Activated T-helper 2 cell treated with anti-CD3 and anti-CD28 coated beads, Interferon-gamma antibody, Interleukin-2, Interleukin-4, amounts not matched to agents 10 μg/mL and 5 μg/mL and 100 μg/mL, durations not matched to agents 14 hours and 24 hours and 36 hours (primary cell): ENCODE measurements at regions not wholly inside any gene's neighbourhood (a gene's known extent, or its start where the extent isn't known, plus 50 kb on each side); places are given as distances from the start of the nearest gene placed in this dataset.

ENCODE experiments used
- DNase-seq: peaks from one replicate; pipeline ENCODE4 v3.0.0; 2021; ENCODE audit warnings: low spot score
- H3K27ac Mint-ChIP-seq: one replicate; pipeline ENCODE4 v1.8.0; 2021; ENCODE audit warnings: mixed read lengths
- H3K27me3 Mint-ChIP-seq: one replicate; pipeline ENCODE4 v1.8.0; 2021; ENCODE audit warnings: low read depth, mixed read lengths
- H3K36me3 Mint-ChIP-seq: one replicate; pipeline ENCODE4 v1.8.0; 2021; ENCODE audit warnings: low read depth, mixed read lengths
- H3K4me1 Mint-ChIP-seq: one replicate; pipeline ENCODE4 v1.8.0; 2021; ENCODE audit warnings: low read depth, mixed read lengths
- H3K4me3 Mint-ChIP-seq: one replicate; pipeline ENCODE4 v1.8.0; 2021; ENCODE audit warnings: low read depth, mild to moderate bottlenecking, moderate library complexity, mixed read lengths
- H3K9me3 Mint-ChIP-seq: one replicate; pipeline ENCODE4 v1.8.0; 2021; ENCODE audit warnings: mixed read lengths
- intact Hi-C: fragments of 100-400 bp; cut with micrococcal nuclease; formaldehyde crosslinking; loops from one replicate; pipeline ENCODE4 v1.15.1; 2023

DNA sequence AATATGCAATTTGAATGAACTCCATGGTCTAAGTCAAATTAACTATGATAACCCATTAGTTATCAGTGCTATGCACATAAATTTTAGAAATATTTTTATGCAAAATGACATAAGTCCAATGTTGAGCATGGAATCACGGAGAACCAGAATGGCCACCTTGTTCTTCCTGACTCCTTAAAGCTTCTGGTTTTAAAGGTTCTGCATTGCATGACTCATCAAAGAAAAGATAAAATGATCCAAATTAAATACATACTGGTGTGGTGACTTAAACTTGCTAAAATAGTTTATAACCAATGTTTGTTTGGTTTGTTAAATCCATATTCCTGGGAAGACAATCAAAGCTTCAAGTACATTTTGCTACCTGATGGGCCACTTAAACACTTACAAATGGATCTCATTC, 1146.9 kb upstream of the NRXN1 start:
- H3K27ac Mint-ChIP-seq: no peak overlapping the region
- H3K4me3 Mint-ChIP-seq: no peak overlapping the region
- no peaks in the 10 kb centered on the region for H3K36me3 Mint-ChIP-seq
- H3K9me3 Mint-ChIP-seq: peaks cover 29% of the 10 kb centered on the region
- DNase-seq: no peak
- no peaks in the 10 kb centered on the region for H3K4me1 Mint-ChIP-seq
- intact Hi-C loops: no loop called here
- no peaks in the 10 kb centered on the region for H3K27me3 Mint-ChIP-seq

DNA sequence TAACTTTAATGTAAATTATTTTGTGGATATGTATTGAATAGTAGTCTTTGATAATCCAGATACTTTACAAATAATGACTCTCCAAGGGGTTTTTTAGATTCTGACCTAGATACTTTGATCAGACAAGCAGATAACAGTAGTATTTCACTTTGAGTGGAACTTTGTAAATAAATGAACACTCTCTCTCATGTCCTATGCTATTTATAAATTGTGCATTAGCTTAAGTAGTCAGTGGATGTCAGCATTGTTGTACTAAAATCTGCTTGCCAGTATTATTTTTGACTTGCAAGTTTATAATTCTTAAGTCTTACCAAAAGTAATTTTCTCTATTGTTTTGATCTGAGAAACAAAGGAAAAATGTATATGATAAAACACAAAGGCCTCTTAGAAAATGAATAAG, 1113.1 kb upstream of the NRXN1 start:
- intact Hi-C loops: no loop called here
- no peaks in the 10 kb centered on the region for H3K36me3 Mint-ChIP-seq
- H3K4me1 Mint-ChIP-seq: no peaks in the 10 kb centered on the region
- H3K27me3 Mint-ChIP-seq: no peaks in the 10 kb centered on the region
- no peak overlapping the region for H3K27ac Mint-ChIP-seq
- peaks cover 11% of the 10 kb centered on the region for H3K9me3 Mint-ChIP-seq
- no peak overlapping the region for H3K4me3 Mint-ChIP-seq
- DNase-seq: no peak

DNA sequence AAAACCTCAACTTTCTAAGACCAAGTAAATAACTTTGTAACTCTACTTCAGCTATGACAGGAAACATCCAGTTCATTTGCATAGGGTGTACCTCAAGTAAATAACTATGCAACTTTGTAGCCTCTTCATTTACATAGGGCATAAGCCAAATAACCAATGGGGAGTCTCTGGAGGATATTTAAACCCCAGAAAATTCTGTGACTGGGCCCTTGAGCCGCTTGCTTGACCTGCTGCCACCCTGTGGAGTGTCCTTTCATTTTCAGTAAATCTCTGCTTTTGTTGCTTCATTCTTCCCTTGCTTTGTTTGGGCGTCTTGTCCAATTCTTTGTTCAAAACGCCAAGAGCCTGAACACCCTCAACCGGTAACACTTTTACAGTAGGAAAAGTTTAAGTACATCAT, 1112.7 kb upstream of the NRXN1 start:
- intact Hi-C loops: no loop called here

DNA sequence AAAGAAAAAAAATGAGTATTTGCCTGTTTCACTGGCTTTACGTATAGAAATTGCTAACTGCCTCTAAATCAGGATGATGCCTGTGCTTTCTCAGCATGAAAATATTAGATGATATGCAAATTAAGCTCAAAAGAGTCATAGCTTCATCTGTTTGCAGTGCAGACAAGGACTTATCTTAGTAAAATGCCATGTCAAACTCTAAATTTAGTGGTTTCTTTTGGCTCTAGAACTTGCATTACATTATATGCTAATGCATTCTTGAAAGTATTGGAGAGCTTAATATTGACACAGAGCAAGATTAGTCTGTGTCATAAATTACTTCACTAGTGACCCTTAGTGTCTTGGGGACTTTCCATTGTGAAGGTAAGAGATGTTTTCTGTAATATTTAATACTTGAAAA, 1109.1 kb upstream of the NRXN1 start:
- no peaks in the 10 kb centered on the region for H3K36me3 Mint-ChIP-seq
- intact Hi-C loops: no loop called here
- no peaks in the 10 kb centered on the region for H3K27me3 Mint-ChIP-seq
- H3K9me3 Mint-ChIP-seq: peaks cover 11% of the 10 kb centered on the region
- no peak overlapping the region for H3K4me3 Mint-ChIP-seq
- DNase-seq: no peak
- H3K4me1 Mint-ChIP-seq: no peaks in the 10 kb centered on the region
- no peak overlapping the region for H3K27ac Mint-ChIP-seq

More for the DNA sequence above, 1112.7 kb upstream of the NRXN1 start:
- no peaks in the 10 kb centered on the region for H3K36me3 Mint-ChIP-seq
- H3K4me3 Mint-ChIP-seq: no peak overlapping the region
- H3K4me1 Mint-ChIP-seq: no peaks in the 10 kb centered on the region
- H3K27ac Mint-ChIP-seq: no peak overlapping the region
- peaks cover 11% of the 10 kb centered on the region for H3K9me3 Mint-ChIP-seq
- no peak for DNase-seq
- H3K27me3 Mint-ChIP-seq: no peaks in the 10 kb centered on the region

DNA sequence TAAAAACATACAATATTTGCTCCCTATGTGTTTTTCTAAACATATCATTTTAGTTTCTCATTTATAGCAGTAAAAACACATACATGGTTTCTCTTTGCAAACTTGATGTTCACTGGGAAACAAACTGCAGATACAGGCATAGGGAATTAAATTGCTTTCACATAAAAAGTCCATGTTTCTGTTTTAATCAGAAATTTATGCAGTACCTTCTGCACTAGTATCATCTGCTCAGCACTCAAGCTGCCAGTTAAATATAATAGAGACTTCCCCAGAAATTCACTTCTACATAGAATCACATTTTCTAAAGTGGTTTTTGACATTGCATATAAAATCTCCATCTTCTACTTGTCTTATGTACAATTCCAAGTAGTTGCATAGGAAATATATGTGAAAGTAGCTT, 1107.3 kb upstream of the NRXN1 start:
- H3K4me3 Mint-ChIP-seq: no peak overlapping the region
- no peaks in the 10 kb centered on the region for H3K36me3 Mint-ChIP-seq
- peaks cover 19% of the 10 kb centered on the region for H3K9me3 Mint-ChIP-seq
- no peaks in the 10 kb centered on the region for H3K4me1 Mint-ChIP-seq
- no peaks in the 10 kb centered on the region for H3K27me3 Mint-ChIP-seq
- intact Hi-C loops: no loop called here
- DNase-seq: no peak
- H3K27ac Mint-ChIP-seq: no peak overlapping the region

DNA sequence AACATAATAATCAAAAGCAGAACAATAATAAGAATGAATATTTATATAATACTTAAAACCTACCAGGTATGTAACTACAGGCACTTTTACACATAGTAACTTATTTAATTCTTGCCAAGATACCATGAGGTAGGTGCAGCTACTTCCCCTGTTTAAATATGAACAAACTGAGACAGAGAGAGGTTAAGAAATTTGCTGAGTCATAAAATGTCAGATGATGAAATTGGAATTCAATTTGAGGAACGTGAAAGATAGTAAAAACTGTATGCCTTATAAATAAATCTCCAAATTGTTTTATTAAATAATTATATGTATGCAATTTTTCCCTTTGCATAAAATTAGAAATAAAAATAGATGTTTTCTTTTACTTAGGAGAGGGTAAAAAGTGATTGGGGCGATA, 1103.3 kb upstream of the NRXN1 start:
- no peaks in the 10 kb centered on the region for H3K36me3 Mint-ChIP-seq
- no peaks in the 10 kb centered on the region for H3K27me3 Mint-ChIP-seq
- H3K4me3 Mint-ChIP-seq: no peak overlapping the region
- peaks cover 32% of the 10 kb centered on the region for H3K9me3 Mint-ChIP-seq
- no peak for DNase-seq
- intact Hi-C loops: no loop called here
- H3K4me1 Mint-ChIP-seq: no peaks in the 10 kb centered on the region
- no peak overlapping the region for H3K27ac Mint-ChIP-seq

DNA sequence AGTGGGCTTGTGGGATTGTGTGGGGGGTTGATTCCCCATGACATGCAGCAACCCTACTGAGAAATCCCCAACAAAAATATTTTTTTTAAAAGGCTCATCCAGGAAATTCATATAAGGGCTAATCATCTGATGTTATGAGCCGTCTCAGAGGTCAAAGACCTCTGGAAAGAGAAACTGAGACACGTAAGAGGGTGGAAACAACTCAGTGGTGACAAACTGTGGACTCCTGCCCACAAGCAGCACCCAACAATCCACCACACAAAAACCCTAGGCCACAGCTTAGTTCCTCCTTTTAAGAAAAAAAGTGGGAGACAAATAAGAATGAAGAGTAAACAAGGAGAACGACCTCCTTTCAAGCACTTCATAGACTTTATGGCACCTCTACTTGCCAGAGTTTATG, 1096.1 kb upstream of the NRXN1 start:
- H3K27me3 Mint-ChIP-seq: no peaks in the 10 kb centered on the region
- intact Hi-C loops: no loop called here
- no peak overlapping the region for H3K27ac Mint-ChIP-seq

DNA sequence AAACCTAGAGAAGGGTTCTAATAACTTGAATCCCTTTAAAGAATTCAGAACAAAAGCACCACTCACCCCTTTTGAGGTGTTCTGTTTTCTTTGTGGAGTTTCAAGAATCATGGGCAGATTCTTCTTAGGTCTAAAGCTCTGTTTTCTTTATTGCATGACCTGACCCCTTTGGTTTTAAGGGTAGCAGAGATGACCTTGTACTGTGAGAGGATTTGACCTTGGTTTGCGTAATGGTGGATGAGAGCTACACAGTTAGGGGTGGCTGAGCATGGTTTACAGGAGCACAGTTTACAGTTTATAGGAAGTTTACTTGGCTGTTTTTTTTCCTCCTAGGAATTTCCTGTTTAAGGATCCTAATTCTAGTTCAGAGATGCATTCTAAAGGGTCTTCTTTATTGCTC, 1095.6 kb upstream of the NRXN1 start:
- Mint-ChIP-seq H3K4me3 (no peak overlapping the region), H3K36me3 (no peaks in the 10 kb centered on the region), H3K27me3 (no peaks in the 10 kb centered on the region), H3K9me3 (peaks cover 27% of the 10 kb centered on the region), H3K4me1 (no peaks in the 10 kb centered on the region), H3K27ac (no peak overlapping the region)
- DNase-seq: no peak
- intact Hi-C loops: no loop called here

More for the DNA sequence above, 1096.1 kb upstream of the NRXN1 start:
- H3K9me3 Mint-ChIP-seq: peaks cover 29% of the 10 kb centered on the region
- H3K4me3 Mint-ChIP-seq: no peak overlapping the region
- DNase-seq: no peak
- no peaks in the 10 kb centered on the region for H3K4me1 Mint-ChIP-seq
- no peaks in the 10 kb centered on the region for H3K36me3 Mint-ChIP-seq

DNA sequence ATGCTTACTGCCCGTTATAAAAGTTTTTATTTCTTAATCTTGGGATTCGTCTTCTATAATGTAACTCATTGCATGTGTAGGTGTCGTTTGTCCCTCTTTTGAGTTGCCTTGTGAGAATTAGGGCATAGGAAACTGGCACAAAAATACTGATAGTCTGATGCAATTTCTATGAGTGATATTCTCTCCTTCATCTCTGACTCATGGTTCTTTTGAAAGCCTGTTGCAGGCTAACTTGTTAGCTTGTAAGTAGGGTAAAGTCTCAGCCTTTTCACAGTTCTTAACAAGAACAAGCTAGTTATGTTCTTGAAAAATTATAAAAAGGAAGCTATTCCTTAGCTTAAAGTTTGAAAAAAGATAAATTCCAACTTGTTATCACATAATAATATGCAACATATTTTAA, 1085.4 kb upstream of the NRXN1 start:
- Mint-ChIP-seq H3K4me1 (no peaks in the 10 kb centered on the region), H3K4me3 (no peak overlapping the region), H3K36me3 (no peaks in the 10 kb centered on the region), H3K27me3 (no peaks in the 10 kb centered on the region), H3K27ac (no peak overlapping the region), H3K9me3 (peaks cover 24% of the 10 kb centered on the region)
- intact Hi-C loops: no loop called here
- DNase-seq: no peak

DNA sequence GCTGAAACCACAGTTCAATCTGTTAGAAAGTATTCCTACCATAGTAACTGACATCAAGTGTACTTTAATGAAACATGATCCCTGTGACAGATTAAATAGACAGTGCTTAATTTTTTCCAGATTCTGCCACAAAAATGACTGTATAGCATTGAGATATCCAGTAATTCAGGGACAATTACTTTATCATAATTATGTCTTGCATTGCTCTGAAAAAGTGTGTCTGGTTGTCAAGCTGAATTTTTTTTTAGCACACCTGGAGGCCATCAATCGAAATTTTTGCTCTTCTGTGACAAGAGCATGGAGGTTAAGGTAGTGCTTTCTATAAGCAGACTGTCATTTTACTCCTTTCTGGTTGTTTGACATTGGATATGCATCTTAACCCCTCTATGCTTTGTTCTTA, 1083.8 kb upstream of the NRXN1 start:
- Mint-ChIP-seq H3K4me1 (no peaks in the 10 kb centered on the region), H3K9me3 (peaks cover 29% of the 10 kb centered on the region), H3K36me3 (no peaks in the 10 kb centered on the region), H3K27me3 (no peaks in the 10 kb centered on the region), H3K4me3 (no peak overlapping the region), H3K27ac (no peak overlapping the region)
- no peak for DNase-seq
- intact Hi-C loops: no loop called here

DNA sequence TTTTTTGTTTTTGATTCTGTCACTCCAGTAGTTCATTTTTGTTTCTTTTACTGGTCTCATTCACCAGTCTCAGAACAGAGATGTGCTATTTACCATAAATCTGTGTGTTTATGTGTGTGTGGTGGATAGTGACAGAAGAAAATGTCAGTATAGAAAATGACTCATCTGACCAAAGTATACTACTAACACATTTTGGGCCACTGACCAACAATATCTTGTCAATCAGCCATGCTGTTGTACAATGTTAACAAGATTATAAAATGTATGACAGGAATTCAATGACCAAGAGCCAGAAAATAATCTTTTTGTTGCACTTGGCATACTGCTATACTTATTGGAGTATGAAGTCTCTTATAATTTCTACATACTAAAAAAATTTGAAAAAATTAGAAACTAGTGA, 1081.4 kb upstream of the NRXN1 start:
- no peaks in the 10 kb centered on the region for H3K27me3 Mint-ChIP-seq
- no peaks in the 10 kb centered on the region for H3K4me1 Mint-ChIP-seq
- H3K4me3 Mint-ChIP-seq: no peak overlapping the region
- no peaks in the 10 kb centered on the region for H3K36me3 Mint-ChIP-seq
- intact Hi-C loops: no loop called here
- peaks cover 25% of the 10 kb centered on the region for H3K9me3 Mint-ChIP-seq
- H3K27ac Mint-ChIP-seq: no peak overlapping the region
- no peak for DNase-seq

DNA sequence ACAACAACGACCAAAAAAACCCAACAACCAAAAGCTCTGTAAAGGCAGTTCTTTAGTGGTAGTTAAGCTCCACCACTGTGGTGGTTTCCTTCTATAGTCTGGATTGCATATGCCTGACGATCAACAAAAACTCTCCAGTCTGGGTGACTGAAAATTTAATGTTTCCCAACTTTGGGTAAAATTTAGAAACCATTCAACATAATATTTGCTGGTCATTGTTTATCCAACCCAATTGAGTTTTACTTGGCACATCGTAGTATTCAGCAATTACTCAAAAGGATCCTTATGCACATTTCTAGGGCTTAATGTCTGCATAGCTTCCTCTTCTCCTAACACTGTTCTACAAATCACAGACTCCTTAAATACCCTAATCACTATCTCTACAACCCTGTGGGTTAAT, 1080.2 kb upstream of the NRXN1 start:
- H3K9me3 Mint-ChIP-seq: peaks cover 35% of the 10 kb centered on the region
- H3K36me3 Mint-ChIP-seq: no peaks in the 10 kb centered on the region
- intact Hi-C loops: no loop called here
- no peaks in the 10 kb centered on the region for H3K4me1 Mint-ChIP-seq
- DNase-seq: no peak
- H3K27ac Mint-ChIP-seq: no peak overlapping the region
- H3K27me3 Mint-ChIP-seq: no peaks in the 10 kb centered on the region
- no peak overlapping the region for H3K4me3 Mint-ChIP-seq

DNA sequence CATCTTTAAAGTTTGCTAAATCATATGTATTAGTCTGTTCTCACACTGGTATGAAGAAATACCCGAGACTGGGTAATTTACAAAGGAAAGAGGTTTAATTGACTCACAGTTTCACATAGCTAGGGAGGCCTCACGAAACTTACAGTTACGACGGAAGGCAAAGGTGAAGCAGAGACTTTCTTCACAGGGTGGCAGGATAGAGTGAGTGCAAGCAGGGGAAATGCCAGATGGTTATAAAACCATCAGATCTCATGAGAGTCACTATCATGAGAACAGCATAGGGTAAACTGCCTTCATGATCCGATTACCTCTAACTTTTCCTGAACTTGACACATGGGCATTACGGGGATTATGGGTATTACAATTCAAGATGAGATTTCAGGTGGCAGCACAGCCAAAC, 1075.2 kb upstream of the NRXN1 start:
- intact Hi-C loops: no loop called here
- H3K4me1 Mint-ChIP-seq: no peaks in the 10 kb centered on the region
- no peak for DNase-seq
- H3K4me3 Mint-ChIP-seq: no peak overlapping the region
- no peaks in the 10 kb centered on the region for H3K36me3 Mint-ChIP-seq
- H3K27ac Mint-ChIP-seq: no peak overlapping the region
- H3K27me3 Mint-ChIP-seq: no peaks in the 10 kb centered on the region
- peaks cover 42% of the 10 kb centered on the region for H3K9me3 Mint-ChIP-seq

DNA sequence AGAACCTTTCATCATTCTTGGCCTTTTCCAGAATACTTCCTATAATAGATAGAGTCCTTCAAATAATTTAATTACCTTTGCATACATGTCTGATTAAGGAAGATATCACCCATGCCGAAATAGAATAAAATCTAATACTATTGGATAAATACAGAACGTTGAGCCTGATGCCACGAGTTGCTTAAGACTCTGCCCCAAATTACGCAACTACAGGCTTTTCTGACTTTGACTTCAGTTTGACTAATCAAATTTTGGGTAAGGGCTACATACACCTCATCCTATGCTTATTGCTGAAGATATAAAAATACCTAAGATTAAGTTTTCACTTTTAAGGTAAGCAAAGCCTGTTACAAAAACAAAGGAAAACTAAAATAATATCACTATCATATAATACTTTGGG, 1065.1 kb upstream of the NRXN1 start:
- Mint-ChIP-seq H3K36me3 (no peaks in the 10 kb centered on the region), H3K4me3 (no peak overlapping the region), H3K4me1 (no peaks in the 10 kb centered on the region), H3K9me3 (peaks cover 56% of the 10 kb centered on the region), H3K27me3 (no peaks in the 10 kb centered on the region), H3K27ac (no peak overlapping the region)
- no peak for DNase-seq
- intact Hi-C loops: no loop called here
